ENCODE measurements at regions not wholly inside any gene's neighbourhood (a gene's known extent, or its start where the extent isn't known, plus 50 kb on each side); places are given as distances from the start of the nearest gene placed in this dataset.
A peak's percentile ranks its signal among the peaks of the same experiment; 100 is the strongest.

GRCh38 chr1:88061492-88062177 is 622.4 kb upstream of the PKN2 start:
- H3K4me1 Mint-ChIP-seq = peaks cover 19% of the 10 kb centered on the region
- no peak overlapping the region for H3K4me3 Mint-ChIP-seq
- H3K27me3 Mint-ChIP-seq (ENCODE audit: low read depth) = no peaks in the 10 kb centered on the region
- peaks cover 2% of the 10 kb centered on the region for H3K9me3 Mint-ChIP-seq
- peak; percentile 41 for DNase-seq (ENCODE audit: low read depth, low spot score)
- no peak overlapping the region for H3K27ac Mint-ChIP-seq (ENCODE audit: unreplicated experiment)
- TF ChIP-seq CTCF (conservative IDR thresholded peaks at IDR 0.05) = peak; percentile 88
- H3K36me3 Mint-ChIP-seq (ENCODE audit: low read depth) = no peaks in the 10 kb centered on the region

GRCh38 chr1:88062650-88063153 is 621.4 kb upstream of the PKN2 start:
- no peak overlapping the region for H3K27ac Mint-ChIP-seq (ENCODE audit: unreplicated experiment)
- peaks cover 19% of the 10 kb centered on the region for H3K4me1 Mint-ChIP-seq
- peaks cover 2% of the 10 kb centered on the region for H3K9me3 Mint-ChIP-seq
- TF ChIP-seq CTCF (conservative IDR thresholded peaks at IDR 0.05) = no peak
- H3K27me3 Mint-ChIP-seq (ENCODE audit: low read depth) = no peaks in the 10 kb centered on the region
- H3K36me3 Mint-ChIP-seq (ENCODE audit: low read depth) = no peaks in the 10 kb centered on the region
- DNase-seq (ENCODE audit: low read depth, low spot score) = no peak
- H3K4me3 Mint-ChIP-seq = no peak overlapping the region

- Mint-ChIP-seq H3K4me1 (peaks cover 19% of the 10 kb centered on the region), H3K27ac (ENCODE audit: unreplicated experiment) (no peak overlapping the region), H3K9me3 (peaks cover 4% of the 10 kb centered on the region), H3K27me3 (ENCODE audit: low read depth) (no peaks in the 10 kb centered on the region), H3K36me3 (ENCODE audit: low read depth) (no peaks in the 10 kb centered on the region), H3K4me3 (no peak overlapping the region)
- DNase-seq (ENCODE audit: low read depth, low spot score) = no peak
- no peak for TF ChIP-seq CTCF (conservative IDR thresholded peaks at IDR 0.05)
These were observed 620.5 kb upstream of the PKN2 start for GRCh38 chr1:88063605-88064004.

- Mint-ChIP-seq H3K4me3 (no peak overlapping the region), H3K9me3 (peaks cover 2% of the 10 kb centered on the region), H3K4me1 (no peaks in the 10 kb centered on the region), H3K36me3 (ENCODE audit: low read depth) (no peaks in the 10 kb centered on the region), H3K27ac (ENCODE audit: unreplicated experiment) (no peak overlapping the region), H3K27me3 (ENCODE audit: low read depth) (no peaks in the 10 kb centered on the region)
- no peak for TF ChIP-seq CTCF (conservative IDR thresholded peaks at IDR 0.05)
- no peak for DNase-seq (ENCODE audit: low read depth, low spot score)
These were observed 615.6 kb upstream of the PKN2 start for GRCh38 chr1:88068407-88068960.

GRCh38 chr1:88070956-88071355 is 613.1 kb upstream of the PKN2 start:
- no peaks in the 10 kb centered on the region for H3K4me1 Mint-ChIP-seq
- no peaks in the 10 kb centered on the region for H3K27me3 Mint-ChIP-seq (ENCODE audit: low read depth)
- peaks cover 2% of the 10 kb centered on the region for H3K9me3 Mint-ChIP-seq
- TF ChIP-seq CTCF (conservative IDR thresholded peaks at IDR 0.05) = no peak
- no peak overlapping the region for H3K27ac Mint-ChIP-seq (ENCODE audit: unreplicated experiment)
- no peaks in the 10 kb centered on the region for H3K36me3 Mint-ChIP-seq (ENCODE audit: low read depth)
- no peak for DNase-seq (ENCODE audit: low read depth, low spot score)
- H3K4me3 Mint-ChIP-seq = no peak overlapping the region
